PC-9 (cell line): ENCODE measurements at regions not wholly inside any gene's neighbourhood (a gene's known extent, or its start where the extent isn't known, plus 50 kb on each side); places are given as distances from the start of the nearest gene placed in this dataset.

Experiments
- CTCF ChIP-seq: fragments of 200-600 bp; sonication (generic); conservative IDR thresholded peaks from 2 replicates; pipeline ENCODE4 v1.6.1; 2017; ENCODE audit warnings: mixed run types, antibody characterized with exemption, mild to moderate bottlenecking, moderate library complexity
- EZH2 ChIP-seq: fragments of 200-600 bp; sonication (generic); IDR thresholded peaks from 2 replicates; pipeline ENCODE4 v1.8.0; 2017; ENCODE audit warnings: antibody characterized with exemption, low read depth

GRCh38 chr14:56002876-56003625 is 115.2 kb upstream of the PELI2 start:
- TF ChIP-seq CTCF (no peak), EZH2 (no peak)
